C4-2B (cell line): ENCODE measurements at regions not wholly inside any gene's neighbourhood (a gene's known extent, or its start where the extent isn't known, plus 50 kb on each side); places are given as distances from the start of the nearest gene placed in this dataset.

Experiments used
- CTCF ChIP-seq: fragments of 450-650 bp; conservative IDR thresholded peaks from 2 replicates; pipeline ENCODE4 v1.5.1; 2017; ENCODE audit warnings: mild to moderate bottlenecking
- ZFX ChIP-seq: fragments of 450-650 bp; IDR thresholded peaks from 2 replicates; pipeline ENCODE4 v1.6.1; 2017

DNA sequence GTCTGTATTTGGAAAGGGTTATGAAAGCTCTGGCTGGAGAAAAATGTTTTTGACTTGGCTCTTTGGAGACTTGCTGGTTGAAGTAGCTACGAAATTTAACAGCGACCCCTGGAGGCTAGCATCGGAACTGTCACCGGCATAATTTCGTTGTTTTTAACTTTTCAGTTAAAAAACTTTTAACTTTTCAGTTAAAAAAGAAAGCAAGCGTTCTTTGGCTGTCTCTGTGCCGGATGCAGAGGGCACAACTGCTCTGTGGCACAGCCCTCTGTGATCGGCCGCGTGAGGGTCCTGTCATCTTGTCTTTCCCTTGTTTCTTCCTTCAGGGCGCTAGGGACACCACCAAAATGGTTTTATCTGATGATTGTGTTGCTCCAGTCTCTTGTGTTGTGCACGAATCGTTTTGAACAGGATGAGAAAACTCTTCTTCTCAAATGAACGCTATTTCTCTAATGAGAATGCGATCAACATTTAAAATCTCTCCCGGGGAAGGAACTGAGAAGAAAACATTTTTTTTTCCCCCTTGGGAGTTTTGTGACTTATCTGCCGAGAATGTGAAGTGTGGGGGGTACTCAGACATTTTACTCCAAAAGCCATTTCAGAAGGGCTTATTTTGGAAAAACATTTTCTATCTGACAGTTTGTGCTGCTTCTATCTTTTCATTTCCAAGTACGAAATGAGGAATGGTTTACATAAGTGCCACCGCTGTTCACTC lies 57.1 kb downstream of the ADCYAP1 start:
- TF ChIP-seq CTCF, result peak; percentile 95
- TF ChIP-seq ZFX, result no peak
